GM12892 (cell line): ENCODE measurements at regions not wholly inside any gene's neighbourhood (a gene's known extent, or its start where the extent isn't known, plus 50 kb on each side); places are given as distances from the start of the nearest gene placed in this dataset.

Experiments
- POLR2A ChIP-seq: IDR thresholded peaks from 2 replicates; pipeline ENCODE4 v1.6.1; 2011; ENCODE audit warnings: low read depth, low read length, control low read depth
- POLR2AphosphoS5 ChIP-seq: IDR thresholded peaks from 2 replicates; pipeline ENCODE4 v1.6.1; 2011; ENCODE audit warnings: low read depth, low read length, control low read depth
- TAF1 ChIP-seq: IDR thresholded peaks from 2 replicates; pipeline ENCODE4 v1.6.1; 2011; ENCODE audit warnings: low read depth, mild to moderate bottlenecking, control low read depth, low read length, borderline replicate concordance

DNA sequence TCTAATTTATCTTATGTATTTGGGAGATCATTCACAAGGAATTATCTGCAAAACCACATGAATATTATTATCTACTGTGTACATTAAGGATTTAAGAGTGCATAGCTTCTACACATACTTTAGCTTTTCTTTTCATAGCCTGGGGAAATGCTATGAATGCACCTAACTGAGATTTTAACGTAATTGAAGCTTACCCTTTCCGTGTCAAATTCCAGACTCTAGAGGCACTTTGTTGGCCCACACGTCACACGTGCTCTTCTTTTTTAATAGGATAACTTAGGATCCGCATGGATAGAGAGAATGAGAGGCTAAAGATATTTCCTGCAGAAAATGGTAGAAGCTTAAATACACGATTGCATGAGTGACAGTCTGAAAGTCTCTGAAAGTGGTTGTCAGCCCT, 481.1 kb downstream of the PCNX1 start:
- TF ChIP-seq POLR2AphosphoS5, result no peak
- TF ChIP-seq TAF1, result no peak
- TF ChIP-seq POLR2A, result no peak
